NCI-H1436 (cell line): ENCODE measurements at regions not wholly inside any gene's neighbourhood (a gene's known extent, or its start where the extent isn't known, plus 50 kb on each side); places are given as distances from the start of the nearest gene placed in this dataset.

Experiments used
- DNase-seq: peaks from one replicate; lab custom pipeline; 2025; lab: John Stamatoyannopoulos, UW

GRCh38 chr2:150977296-150977695 lies 284.4 kb downstream of the RBM43 start:
- DNase-seq = no peak

DNA sequence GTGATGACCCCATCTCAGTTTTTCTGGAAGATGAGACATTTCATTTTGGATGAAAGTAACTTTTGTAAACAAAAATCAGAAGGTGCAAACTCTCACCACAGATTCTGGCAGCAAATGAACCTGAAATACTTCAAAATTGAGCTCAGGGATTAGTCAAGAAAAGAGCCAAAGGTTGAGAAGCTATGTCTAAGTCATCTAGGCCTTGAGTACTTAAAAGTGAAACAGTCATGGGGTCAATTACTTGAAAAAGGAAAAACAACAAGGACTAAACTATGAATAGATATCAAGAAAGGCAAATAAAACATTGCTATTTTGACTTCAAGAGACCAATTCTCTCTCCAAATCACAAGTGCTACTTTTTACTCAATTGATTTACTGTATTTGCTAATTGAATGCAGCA lies 285.1 kb downstream of the RBM43 start:
- DNase-seq = no peak

DNA sequence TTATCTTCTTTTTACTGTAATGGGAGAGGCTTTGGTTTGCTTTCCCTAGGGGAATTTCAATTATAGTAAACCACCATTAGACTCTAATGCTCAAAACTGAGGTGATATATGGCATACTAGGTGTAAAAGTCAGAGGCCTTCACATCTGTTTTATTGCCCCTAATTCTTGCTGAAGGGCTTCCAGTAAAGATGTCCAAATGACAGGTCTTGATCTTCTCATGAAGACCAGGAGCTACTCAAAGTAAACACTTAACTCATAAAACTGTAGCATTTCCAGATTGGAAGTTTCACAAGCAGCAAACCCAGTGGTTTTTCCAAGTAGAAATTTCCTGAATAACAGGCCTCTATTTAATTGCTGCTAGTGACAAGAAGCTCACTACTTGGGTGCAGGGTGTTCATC lies 286.8 kb downstream of the RBM43 start:
- no peak for DNase-seq

- DNase-seq = no peak
Measured at GRCh38 chr2:150974234-150974633, 287.4 kb downstream of the RBM43 start.

GRCh38 chr2:150971910-150972309 lies 289.8 kb downstream of the RBM43 start:
- DNase-seq = no peak

DNA sequence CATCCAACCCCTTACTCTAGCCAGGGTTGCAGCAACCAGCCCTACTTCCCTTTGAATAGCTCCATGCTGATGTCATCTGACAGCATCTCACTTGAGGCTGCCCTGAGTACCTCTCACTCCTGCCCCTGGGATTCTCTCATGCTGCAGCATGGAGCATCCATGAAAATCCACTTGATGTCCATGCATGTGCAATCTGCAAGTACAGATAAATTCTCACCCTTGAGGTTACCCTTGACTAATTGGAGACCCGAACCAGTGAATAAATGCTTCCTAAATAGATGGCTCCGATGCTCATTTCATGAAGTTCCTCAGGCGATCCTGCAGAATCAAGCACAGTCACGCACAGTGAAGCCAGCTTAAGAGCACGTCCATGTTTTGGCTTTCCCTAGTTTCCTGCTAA lies 298.3 kb downstream of the RBM43 start:
- no peak for DNase-seq

- no peak for DNase-seq
Measured at GRCh38 chr2:150955231-150955630, 306.4 kb downstream of the RBM43 start.

- DNase-seq = no peak
Measured at GRCh38 chr2:150946831-150947230, 314.8 kb downstream of the RBM43 start.

GRCh38 chr2:150944315-150944714 lies 317.3 kb downstream of the RBM43 start:
- no peak for DNase-seq

GRCh38 chr2:150939087-150939486 lies 322.6 kb downstream of the RBM43 start:
- no peak for DNase-seq

DNA sequence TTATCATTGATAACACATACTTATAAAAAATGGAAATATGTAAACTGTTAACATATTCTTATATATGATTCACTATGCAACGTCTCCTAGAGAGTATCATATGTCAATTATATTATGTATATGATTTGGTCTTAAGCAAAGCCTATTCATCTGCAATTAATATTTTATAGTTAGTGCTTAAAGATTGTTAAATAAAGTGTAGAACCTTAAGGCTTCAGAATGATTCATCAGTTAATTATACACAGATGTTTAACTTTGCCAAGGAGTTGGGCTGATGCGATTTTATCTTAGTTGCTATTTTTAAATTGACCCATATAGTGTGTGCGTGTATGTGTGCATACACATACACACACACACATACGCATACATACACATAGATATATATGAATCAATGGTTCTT lies 323.1 kb downstream of the RBM43 start:
- no peak for DNase-seq

DNA sequence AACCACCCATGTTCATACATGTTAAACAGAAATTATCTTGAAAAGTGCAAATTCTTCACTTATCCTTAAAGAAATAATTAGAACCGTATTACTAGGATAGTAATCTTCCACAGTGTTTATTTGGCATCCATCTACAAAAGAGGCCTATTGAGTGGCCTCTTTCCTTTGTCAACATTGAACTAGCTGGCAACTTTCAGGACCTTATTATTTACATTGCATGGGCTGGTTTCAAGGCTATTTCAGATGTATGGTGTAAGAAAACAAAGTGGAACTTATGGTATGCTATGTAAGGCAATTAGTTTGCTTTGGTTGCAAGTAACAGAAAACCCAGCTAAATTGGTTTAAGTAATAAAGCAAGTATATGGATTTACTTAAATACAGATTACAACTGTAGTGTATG lies 324.6 kb downstream of the RBM43 start:
- DNase-seq = no peak

DNA sequence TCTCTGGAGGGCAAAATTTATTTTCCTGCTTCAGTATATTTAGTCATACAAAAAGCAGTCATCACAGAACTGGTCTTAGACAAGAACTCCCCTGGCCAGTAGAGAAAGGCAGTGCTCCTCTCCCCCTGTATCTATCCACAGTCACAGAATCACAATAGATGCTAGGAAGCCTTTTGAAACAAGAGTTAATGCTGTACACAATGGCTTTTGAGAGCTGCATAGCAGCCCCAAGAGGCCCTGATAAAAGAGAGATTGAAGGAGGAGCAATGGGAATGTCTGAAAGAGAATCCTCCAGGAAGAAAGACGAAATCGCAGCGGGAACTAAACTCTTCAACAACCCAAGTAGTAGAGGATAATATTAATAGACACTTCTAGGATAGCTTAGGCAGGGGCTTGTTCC lies 330.2 kb downstream of the RBM43 start:
- no peak for DNase-seq

GRCh38 chr2:150925611-150926010 lies 336.1 kb downstream of the RBM43 start:
- DNase-seq = no peak

GRCh38 chr2:150924878-150925277 lies 336.8 kb downstream of the RBM43 start:
- no peak for DNase-seq

DNA sequence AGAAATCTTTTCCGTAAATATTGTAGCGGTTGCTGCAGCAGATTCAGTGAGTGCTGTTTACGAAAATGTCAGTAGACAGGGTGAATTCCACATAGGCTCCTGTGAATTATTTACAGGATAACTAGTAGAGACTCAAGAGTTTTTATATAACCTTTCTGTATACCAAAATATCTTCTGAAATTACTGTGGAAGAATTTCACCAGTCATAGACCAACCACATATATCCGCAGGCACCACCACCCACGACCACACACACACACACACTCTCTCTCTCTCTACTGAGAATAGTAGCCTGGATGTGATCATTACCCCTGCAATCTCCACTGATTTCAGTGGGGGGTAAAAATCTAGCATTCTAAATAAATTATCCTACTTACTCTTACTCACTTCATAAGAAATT lies 341.8 kb downstream of the RBM43 start:
- no peak for DNase-seq

DNA sequence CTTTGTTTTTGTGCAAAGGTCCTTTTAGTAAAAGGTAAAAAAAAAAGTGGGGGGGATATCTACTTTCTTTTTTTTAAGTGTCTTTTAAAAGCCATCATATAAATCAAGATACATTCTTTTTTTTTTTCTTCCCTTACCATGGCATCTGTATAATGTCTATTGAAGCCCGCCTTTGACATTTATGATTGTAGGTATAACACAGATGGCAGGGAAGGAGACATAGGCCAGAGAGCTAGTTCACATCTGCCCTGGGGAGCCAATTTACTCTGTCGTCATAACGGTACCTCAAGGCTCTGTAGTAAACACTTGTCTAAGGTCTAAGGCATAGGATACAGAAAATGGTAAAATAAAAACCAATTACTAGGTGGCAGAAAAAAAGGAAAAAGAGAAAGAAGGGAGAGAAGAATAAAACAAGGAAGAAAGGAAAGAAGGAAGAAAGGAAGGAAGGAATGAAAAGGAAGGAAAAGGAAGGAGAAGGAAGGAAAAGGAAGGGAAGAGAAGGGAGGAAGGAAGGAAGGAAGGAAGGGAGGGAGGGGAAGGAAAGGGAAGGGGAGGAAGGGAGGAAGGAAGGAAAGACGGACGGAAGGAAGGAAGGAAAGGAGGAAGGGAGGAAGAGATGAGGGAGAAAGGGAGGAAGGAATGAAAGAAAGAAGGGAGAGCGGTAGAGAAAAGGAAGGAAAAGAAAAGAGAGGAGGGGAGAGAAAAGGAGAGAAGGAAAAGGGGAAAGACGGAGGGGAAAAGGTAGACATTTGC lies 343.5 kb downstream of the RBM43 start:
- DNase-seq = no peak

GRCh38 chr2:150916467-150917396 lies 344.9 kb downstream of the RBM43 start:
- no peak for DNase-seq

DNA sequence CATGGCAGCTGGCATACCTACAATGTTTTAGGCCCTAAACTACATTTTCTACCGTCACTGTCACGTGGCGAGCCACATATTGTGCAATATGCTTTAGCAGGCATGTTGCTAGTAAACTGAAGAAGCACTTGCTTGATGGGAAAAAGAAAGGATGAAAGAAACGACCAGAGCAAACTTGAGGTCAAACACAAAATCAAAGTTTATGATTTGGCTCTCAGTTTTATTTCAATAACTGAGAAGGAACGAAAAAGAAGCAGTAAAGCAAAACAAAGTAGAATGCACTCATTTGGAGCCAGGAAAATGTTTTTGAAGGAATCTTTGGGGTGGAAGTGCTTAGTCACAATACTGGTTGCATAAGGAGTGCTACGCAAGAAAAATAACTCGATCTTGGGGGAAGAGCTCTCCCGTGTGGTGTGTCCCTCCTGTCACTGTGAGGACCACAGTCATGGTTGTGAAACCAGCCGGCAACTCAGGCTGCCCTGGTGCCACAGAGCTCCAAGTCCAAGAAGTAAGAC lies 349.8 kb downstream of the RBM43 start:
- DNase-seq = no peak

GRCh38 chr2:150909613-150910012 lies 352.1 kb downstream of the RBM43 start:
- DNase-seq = no peak

- no peak for DNase-seq
Measured at GRCh38 chr2:150909090-150909489, 352.6 kb downstream of the RBM43 start.

GRCh38 chr2:150907466-150907865 lies 354.2 kb downstream of the RBM43 start:
- DNase-seq = no peak

DNA sequence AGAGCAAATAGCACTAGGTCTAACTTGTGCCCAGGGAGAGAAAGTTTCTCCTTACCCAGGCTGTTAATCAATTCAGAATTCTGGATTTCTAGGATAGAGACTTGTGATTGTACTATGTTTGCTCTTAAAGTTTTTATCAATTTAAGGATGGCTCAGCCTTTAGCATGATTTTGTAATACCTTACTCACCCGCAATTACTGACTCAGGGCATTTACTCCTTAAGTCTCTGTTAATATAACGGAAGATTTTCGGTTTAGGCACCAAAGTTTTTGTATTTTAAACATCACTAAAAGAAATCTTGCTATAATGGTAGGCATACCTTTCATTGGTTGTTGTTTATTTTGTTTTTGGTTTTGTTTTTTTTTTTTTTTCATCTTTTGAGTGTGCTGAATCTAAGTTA lies 358.2 kb downstream of the RBM43 start:
- DNase-seq = no peak
